ENCODE measurements at regions not wholly inside any gene's neighbourhood (a gene's known extent, or its start where the extent isn't known, plus 50 kb on each side); places are given as distances from the start of the nearest gene placed in this dataset.

GRCh38 chr4:31334086-31334910 lies 614.1 kb downstream of the PCDH7 start:
- Histone ChIP-seq H3K9me3 (replicated peaks in 1 of 2; ENCODE audit: control insufficient read depth in 1 of 2, insufficient read depth in 1 of 2, low read length in 2 of 2) (no peaks in the 10 kb centered on the region), H2AFZ (ENCODE audit: insufficient read depth, low read depth, low read length, poor library complexity, severe bottlenecking) (no peak overlapping the region), H3K9ac (ENCODE audit: insufficient read depth, low read length, poor library complexity, severe bottlenecking) (no peak overlapping the region), H3K36me3 (replicated peaks in 1 of 2; ENCODE audit: control insufficient read depth in 1 of 2, insufficient read depth in 2 of 2, low read length in 2 of 2) (no peaks in the 10 kb centered on the region), H4K20me1 (ENCODE audit: insufficient read depth, low read length) (no peaks in the 10 kb centered on the region), H3K4me2 (replicated peaks; ENCODE audit: extremely low read depth, low read length, poor library complexity, severe bottlenecking) (no peak overlapping the region), H3K4me3 (replicated peaks in 1 of 3; ENCODE audit: low read depth in 2 of 3, low read length in 3 of 3) (no peak overlapping the region), H3K79me2 (ENCODE audit: insufficient read depth, low read length) (no peaks in the 10 kb centered on the region), H3K4me1 (ENCODE audit: control insufficient read depth in 1 of 2, insufficient read depth in 2 of 2, low read length in 2 of 2) (no peaks in the 10 kb centered on the region), H3K27ac (ENCODE audit: low read depth in 1 of 2, low read length in 2 of 2) (no peak overlapping the region), H3K27me3 (ENCODE audit: control insufficient read depth in 2 of 2, insufficient read depth in 2 of 2, low read length in 2 of 2) (no peaks in the 10 kb centered on the region)
- Mint-ChIP-seq H3K4me3 (no peak overlapping the region), H3K27me3 (ENCODE audit: low read depth in 3 of 3) (no peaks in the 10 kb centered on the region), H3K36me3 (no peaks in the 10 kb centered on the region), H3K9me3 (peaks cover 0 to 7% (median 2%) of the 10 kb centered on the region in 7 donors), H3K4me1 (no peaks in the 10 kb centered on the region), H3K27ac (no peak overlapping the region)
- intact Hi-C loops (cut with micrococcal nuclease) = no loop called here
- no peak for TF ChIP-seq CTCF (IDR thresholded peaks at IDR 0.05)
- no CpG with 5 or more reads among the region's 2 CpGs for WGBS (ENCODE audit: insufficient coverage)
- no peak for DNase-seq

GRCh38 chr4:31338000-31338399 lies 617.8 kb downstream of the PCDH7 start:
- H3K79me2 ChIP-seq (ENCODE audit: insufficient read depth, low read length) = no peaks in the 10 kb centered on the region
- Mint-ChIP-seq H3K4me1 (no peaks in the 10 kb centered on the region), H3K27me3 (ENCODE audit: low read depth in 3 of 3) (no peaks in the 10 kb centered on the region), H3K9me3 (peaks cover 2 to 13% (median 4%) of the 10 kb centered on the region in 7 donors), H3K4me3 (no peak overlapping the region), H3K27ac (no peak overlapping the region), H3K36me3 (no peaks in the 10 kb centered on the region)
- no peak overlapping the region for H3K27ac ChIP-seq (ENCODE audit: low read depth in 1 of 2, low read length in 2 of 2)
- no peak overlapping the region for H3K4me2 ChIP-seq (replicated peaks; ENCODE audit: extremely low read depth, low read length, poor library complexity, severe bottlenecking)
- H3K4me3 ChIP-seq (replicated peaks in 1 of 3; ENCODE audit: low read depth in 2 of 3, low read length in 3 of 3) = no peak overlapping the region
- DNase-seq = no peak
- no peaks in the 10 kb centered on the region for H3K4me1 ChIP-seq (ENCODE audit: control insufficient read depth in 1 of 2, insufficient read depth in 2 of 2, low read length in 2 of 2)
- TF ChIP-seq CTCF (IDR thresholded peaks at IDR 0.05) = no peak
- no peaks in the 10 kb centered on the region for H4K20me1 ChIP-seq (ENCODE audit: insufficient read depth, low read length)
- H3K9me3 ChIP-seq (replicated peaks in 1 of 2; ENCODE audit: control insufficient read depth in 1 of 2, insufficient read depth in 1 of 2, low read length in 2 of 2) = peaks cover 4 to 7% of the 10 kb centered on the region in 2 donors
- H3K27me3 ChIP-seq (ENCODE audit: control insufficient read depth in 2 of 2, insufficient read depth in 2 of 2, low read length in 2 of 2) = no peaks in the 10 kb centered on the region
- H3K9ac ChIP-seq (ENCODE audit: insufficient read depth, low read length, poor library complexity, severe bottlenecking) = no peak overlapping the region
- H2AFZ ChIP-seq (ENCODE audit: insufficient read depth, low read depth, low read length, poor library complexity, severe bottlenecking) = no peak overlapping the region
- intact Hi-C loops (cut with micrococcal nuclease) = no loop called here
- H3K36me3 ChIP-seq (replicated peaks in 1 of 2; ENCODE audit: control insufficient read depth in 1 of 2, insufficient read depth in 2 of 2, low read length in 2 of 2) = no peaks in the 10 kb centered on the region
